ENCODE measurements at regions not wholly inside any gene's neighbourhood (a gene's known extent, or its start where the extent isn't known, plus 50 kb on each side); places are given as distances from the start of the nearest gene placed in this dataset.
A peak's percentile ranks its signal among the peaks of the same experiment; 100 is the strongest.

- DNase-seq (ENCODE audit: low spot score) (no peak), FAIRE-seq (no peak)
These were observed 1846.4 kb upstream of the PIK3C3 start for GRCh38 chr18:40108596-40108995.

DNA sequence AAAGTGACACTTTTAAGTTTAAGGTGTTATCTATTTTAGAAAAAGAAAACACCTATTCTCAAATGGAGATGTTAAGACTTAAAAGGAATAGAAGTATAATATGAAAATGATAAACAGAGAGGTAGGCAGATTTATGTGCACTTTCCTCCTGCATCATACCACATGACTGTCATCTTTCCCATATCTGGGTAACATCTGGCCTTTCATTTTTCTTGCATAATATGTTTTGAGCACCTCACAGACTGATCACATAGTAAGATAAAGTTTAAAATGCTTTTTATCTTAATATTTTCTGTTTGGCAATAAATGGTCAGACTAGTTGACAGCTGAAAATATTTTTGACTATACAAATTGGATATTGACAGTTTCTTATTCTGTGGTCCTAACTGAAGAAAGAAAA is 1852.1 kb upstream of the PIK3C3 start:
- FAIRE-seq (no peak), DNase-seq (ENCODE audit: low spot score) (no peak)

DNA sequence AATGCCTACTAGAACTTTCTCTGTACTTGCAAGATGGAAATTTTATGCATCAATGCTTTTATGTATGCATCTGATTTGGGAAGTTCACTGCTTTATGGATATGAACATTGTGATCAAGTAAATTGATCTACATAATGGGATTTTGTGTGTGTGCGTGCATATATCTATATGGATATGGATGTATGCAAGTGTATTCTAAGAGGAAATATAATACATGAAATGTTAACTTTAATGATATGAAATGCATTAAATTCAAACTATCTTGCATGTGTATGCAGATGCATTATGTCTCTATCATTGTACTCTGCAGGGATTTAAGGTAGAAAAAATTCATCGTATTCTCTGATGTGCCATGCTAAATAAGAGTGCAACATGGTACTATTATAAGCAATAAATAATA is 1855.4 kb upstream of the PIK3C3 start:
- FAIRE-seq, result no peak
- no peak for DNase-seq (ENCODE audit: low spot score)

DNA sequence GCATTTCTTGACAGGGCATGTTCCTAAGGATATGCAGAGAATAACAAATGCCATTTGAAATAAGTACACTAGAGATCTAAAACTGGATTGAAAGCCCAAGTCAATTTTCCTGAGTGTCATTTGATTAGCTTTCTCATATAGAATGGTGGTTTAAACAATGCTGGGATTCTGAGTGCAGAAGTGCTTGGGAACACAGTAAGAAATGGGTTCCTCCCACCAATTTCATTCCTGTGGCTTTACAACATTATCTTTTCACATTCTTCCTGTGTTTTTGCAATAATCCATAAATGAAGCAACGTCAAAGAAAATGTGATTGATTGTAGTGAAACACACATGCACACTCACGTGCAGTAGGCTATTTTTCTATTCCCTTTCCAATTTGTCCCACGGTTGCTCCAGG is 1858.4 kb upstream of the PIK3C3 start:
- DNase-seq (ENCODE audit: low spot score) (no peak), FAIRE-seq (no peak)

- DNase-seq (ENCODE audit: low spot score) (no peak), FAIRE-seq (no peak)
These were observed 1860.6 kb upstream of the PIK3C3 start for GRCh38 chr18:40094441-40094840.

GRCh38 chr18:40088130-40088529 is 1866.9 kb upstream of the PIK3C3 start:
- DNase-seq (ENCODE audit: low spot score) (no peak), FAIRE-seq (no peak)

DNA sequence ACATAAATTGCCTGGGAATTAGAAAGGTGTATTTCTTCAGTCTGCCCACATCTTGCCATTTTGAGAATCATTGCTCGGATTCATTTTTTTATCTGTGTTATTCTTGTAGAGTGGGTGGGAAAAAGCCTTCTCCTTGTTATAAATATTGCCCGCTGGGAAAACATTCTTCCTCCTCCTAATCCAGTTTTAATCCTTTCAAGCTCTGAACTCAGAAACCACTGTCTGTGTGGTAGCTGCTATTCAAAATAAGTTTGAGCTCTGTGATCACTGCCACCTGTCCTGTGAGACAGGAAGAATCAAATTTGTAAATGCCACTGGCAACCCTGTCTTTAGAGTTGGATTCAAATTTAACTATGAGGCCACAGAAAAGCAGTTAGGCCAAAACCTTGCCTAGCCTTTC is 1875.2 kb upstream of the PIK3C3 start:
- DNase-seq (ENCODE audit: low spot score), result no peak
- FAIRE-seq, result no peak

GRCh38 chr18:40075616-40076015 is 1879.4 kb upstream of the PIK3C3 start:
- FAIRE-seq (no peak), DNase-seq (ENCODE audit: low spot score) (no peak)

- FAIRE-seq (no peak), DNase-seq (ENCODE audit: low spot score) (no peak)
These were observed 1882.3 kb upstream of the PIK3C3 start for GRCh38 chr18:40072761-40073160.

- DNase-seq (ENCODE audit: low spot score) (no peak), FAIRE-seq (no peak)
These were observed 1888.7 kb upstream of the PIK3C3 start for GRCh38 chr18:40066368-40066767.

DNA sequence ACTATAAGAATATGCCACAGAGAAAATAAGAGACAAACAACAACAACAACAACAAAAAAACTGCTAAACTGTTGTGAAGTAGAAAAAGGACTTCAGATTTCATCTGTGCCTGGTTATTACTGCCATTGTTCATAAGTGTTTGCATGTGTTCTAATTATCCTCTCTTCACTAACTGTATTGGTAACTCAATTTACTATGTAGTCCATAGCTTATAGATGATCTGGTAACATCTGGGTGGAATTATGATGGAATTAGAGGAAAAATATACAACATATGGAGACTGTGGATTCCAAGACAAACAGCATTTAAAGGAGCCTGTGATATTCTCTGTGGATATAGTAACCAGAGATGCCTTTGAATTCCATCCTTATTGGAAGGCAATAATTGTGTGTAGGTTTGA is 1891.5 kb upstream of the PIK3C3 start:
- FAIRE-seq (no peak), DNase-seq (ENCODE audit: low spot score) (no peak)

DNA sequence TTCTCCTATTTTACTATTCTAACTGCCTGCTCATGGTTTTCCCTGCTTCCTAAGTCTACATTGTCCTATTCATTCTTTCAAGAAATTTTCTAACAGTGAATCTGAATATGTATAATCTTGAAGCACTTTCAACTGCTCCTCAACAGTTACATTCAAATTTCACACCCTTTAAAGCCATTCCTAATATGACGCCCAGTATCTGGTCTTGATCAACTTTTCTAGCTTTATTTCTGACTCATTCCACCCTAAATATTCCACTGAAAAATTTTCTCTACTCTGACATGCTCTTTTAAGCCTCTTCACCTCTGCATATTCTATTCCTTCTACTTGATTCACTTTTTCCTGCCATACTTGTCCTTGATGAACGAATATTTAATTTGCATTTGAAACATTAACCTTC is 1893.9 kb upstream of the PIK3C3 start:
- no peak for FAIRE-seq
- DNase-seq (ENCODE audit: low spot score), result no peak

DNA sequence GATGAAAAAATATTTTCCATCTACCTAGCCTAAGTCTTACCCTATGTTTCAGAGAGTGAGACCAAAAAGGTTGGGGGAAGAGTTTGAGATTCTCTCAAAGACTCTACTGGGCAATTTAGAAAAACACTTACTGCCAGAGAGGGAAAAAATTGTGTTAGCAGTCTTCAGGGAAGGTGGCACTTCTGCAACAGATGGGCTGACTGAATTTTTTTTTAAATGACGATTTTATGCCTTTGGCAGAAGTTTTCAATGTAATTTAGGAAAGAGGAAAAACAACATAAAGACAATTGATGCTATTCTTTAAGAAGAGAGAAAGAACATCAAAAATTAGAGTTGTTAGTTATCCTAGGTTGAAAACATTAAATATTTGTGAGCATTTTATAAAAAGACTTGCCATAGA is 1894.5 kb upstream of the PIK3C3 start:
- no peak for FAIRE-seq

GRCh38 chr18:40058811-40059570 is 1896.0 kb upstream of the PIK3C3 start:
- DNase-seq (ENCODE audit: low spot score), result no peak

More for the DNA sequence above, 1894.5 kb upstream of the PIK3C3 start:
- no peak for DNase-seq (ENCODE audit: low spot score)

DNA sequence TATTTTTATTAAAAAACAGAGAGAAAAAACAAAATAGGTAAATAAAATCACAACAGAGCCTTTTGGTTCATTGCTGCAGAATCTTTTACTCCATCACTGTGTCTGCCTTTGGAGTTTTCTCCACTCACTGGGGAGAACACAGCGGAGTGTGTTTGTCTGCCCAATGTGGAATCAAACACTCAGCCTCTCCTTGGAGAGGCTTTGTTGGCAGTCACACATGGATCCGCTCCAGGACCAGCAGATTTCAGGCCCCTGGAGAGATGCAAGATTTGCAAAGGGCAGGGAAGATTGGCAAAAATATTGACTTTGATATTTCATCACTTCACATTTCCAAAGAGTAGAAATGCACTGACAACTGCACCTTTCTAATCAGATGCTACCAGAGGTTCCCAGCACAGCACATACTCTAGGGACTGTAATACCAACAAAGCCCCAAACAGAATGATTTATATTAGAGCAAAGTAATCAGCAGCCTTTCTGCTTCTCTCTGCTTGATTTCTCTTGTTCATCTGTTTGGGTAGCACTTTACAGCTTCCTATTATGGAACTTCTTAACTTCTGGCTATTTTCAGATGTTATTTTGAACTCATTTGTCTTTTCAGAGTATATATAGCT is 1898.8 kb upstream of the PIK3C3 start:
- FAIRE-seq (no peak), DNase-seq (ENCODE audit: low spot score) (no peak)

More at GRCh38 chr18:40058811-40059570, 1896.0 kb upstream of the PIK3C3 start:
- FAIRE-seq, result no peak

DNA sequence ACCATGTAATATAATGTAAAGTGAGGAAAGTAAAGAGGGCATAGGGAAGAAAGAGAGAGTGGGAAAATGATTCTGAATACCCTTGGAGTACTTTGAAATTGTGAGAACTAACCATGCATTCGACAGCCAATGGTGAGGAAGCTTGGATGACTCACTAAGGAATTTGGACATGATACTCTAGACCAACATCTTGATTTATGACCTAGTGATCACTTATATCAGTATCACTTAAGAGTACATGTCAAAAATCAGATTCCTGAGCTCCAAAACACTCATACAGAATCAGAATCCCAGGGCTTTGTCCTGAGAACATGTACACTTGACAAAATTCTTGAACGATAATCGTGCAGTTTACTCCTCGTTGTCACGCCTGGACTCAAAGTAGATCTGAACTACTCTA is 1899.8 kb upstream of the PIK3C3 start:
- DNase-seq (ENCODE audit: low spot score), result peak; percentile 3
- no peak for FAIRE-seq

DNA sequence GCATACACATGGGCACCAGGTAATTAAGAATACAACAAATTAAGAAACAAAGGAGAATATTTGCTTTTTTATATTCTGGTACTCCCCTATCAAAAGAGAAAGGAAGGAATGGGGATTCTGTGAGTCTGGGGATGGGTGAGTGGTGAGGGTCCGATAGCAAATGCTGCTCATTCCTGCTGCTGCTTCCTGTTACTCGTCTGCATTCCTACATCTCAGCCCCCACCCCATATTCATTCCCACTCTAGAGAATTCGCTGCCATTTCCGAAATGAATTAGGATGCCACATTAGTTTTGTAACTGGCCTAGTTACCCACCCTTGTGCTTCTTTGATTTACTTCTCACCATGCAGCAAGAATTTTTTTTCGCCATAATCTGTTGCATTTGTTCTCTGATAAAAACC is 1905.3 kb upstream of the PIK3C3 start:
- no peak for DNase-seq (ENCODE audit: low spot score)
- FAIRE-seq, result no peak

- no peak for DNase-seq (ENCODE audit: low spot score)
- FAIRE-seq, result no peak
These were observed 1906.0 kb upstream of the PIK3C3 start for GRCh38 chr18:40048886-40049650.

GRCh38 chr18:40048253-40048652 is 1906.8 kb upstream of the PIK3C3 start:
- FAIRE-seq (no peak), DNase-seq (ENCODE audit: low spot score) (no peak)

GRCh38 chr18:40046596-40046995 is 1908.4 kb upstream of the PIK3C3 start:
- FAIRE-seq (no peak), DNase-seq (ENCODE audit: low spot score) (no peak)

- FAIRE-seq (no peak), DNase-seq (ENCODE audit: low spot score) (no peak)
These were observed 1913.1 kb upstream of the PIK3C3 start for GRCh38 chr18:40041951-40042350.

GRCh38 chr18:40040574-40040973 is 1914.5 kb upstream of the PIK3C3 start:
- FAIRE-seq (no peak), DNase-seq (ENCODE audit: low spot score) (no peak)
